Karpas-422 (cell line): ENCODE measurements at regions not wholly inside any gene's neighbourhood (a gene's known extent, or its start where the extent isn't known, plus 50 kb on each side); places are given as distances from the start of the nearest gene placed in this dataset.

Experiments
- DNase-seq: peaks from one replicate; pipeline ENCODE4 v3.0.0-alpha.2; 2015
- H2AFZ ChIP-seq: fragments of 200-600 bp; sonication (generic); 2 replicates; pipeline ENCODE4 v1.6.1; 2014; ENCODE audit warnings: antibody characterized with exemption, low read length, mixed read lengths
- H3K27ac ChIP-seq: fragments of 200-600 bp; sonication (generic); 2 replicates; pipeline ENCODE4 v1.5.1; 2014; ENCODE audit warnings: mild to moderate bottlenecking, low read length, moderate library complexity
- H3K27me3 ChIP-seq: fragments of 200-600 bp; sonication (generic); 2 replicates; pipeline ENCODE4 v1.6.1; 2014; ENCODE audit warnings: low read length, mixed read lengths
- H3K36me3 ChIP-seq: fragments of 200-600 bp; sonication (generic); 2 replicates; pipeline ENCODE4 v1.6.1; 2014; ENCODE audit warnings: low read length, mixed read lengths; ENCODE audit not compliant: insufficient read depth
- H3K4me1 ChIP-seq: fragments of 200-600 bp; sonication (generic); 2 replicates; pipeline ENCODE4 v1.6.1; 2014; ENCODE audit warnings: mild to moderate bottlenecking, low read length, mixed read lengths
- H3K4me2 ChIP-seq: fragments of 200-600 bp; sonication (generic); 2 replicates; pipeline ENCODE4 v1.6.1; 2014; ENCODE audit warnings: low read length, low read depth, mild to moderate bottlenecking; ENCODE audit not compliant: poor library complexity, severe bottlenecking
- H3K4me3 ChIP-seq: fragments of 200-600 bp; sonication (generic); 2 replicates; pipeline ENCODE4 v1.5.1; 2014; ENCODE audit warnings: mild to moderate bottlenecking, antibody characterized with exemption, low read length, mixed read lengths
- H3K79me2 ChIP-seq: fragments of 200-600 bp; sonication (generic); 2 replicates; pipeline ENCODE4 v1.6.1; 2014; ENCODE audit warnings: mild to moderate bottlenecking, low read length, mixed read lengths
- H3K9ac ChIP-seq: fragments of 200-600 bp; sonication (generic); 2 replicates; pipeline ENCODE4 v1.6.0; 2014; ENCODE audit warnings: low read length
- H3K9me2 ChIP-seq: fragments of 200-600 bp; sonication (generic), shearing (Covaris generic); replicated peaks from 2 replicates; pipeline ENCODE4 v1.6.0; 2014; ENCODE audit warnings: mild to moderate bottlenecking, low read length, moderate library complexity; ENCODE audit not compliant: insufficient read depth
- H3K9me3 ChIP-seq: fragments of 300-700, 200-600 bp; sonication (generic); 2 replicates; pipeline ENCODE4 v1.6.1; 2014; ENCODE audit warnings: low read length, mixed read lengths
- H4K20me1 ChIP-seq: fragments of 200-600 bp; sonication (generic); 2 replicates; pipeline ENCODE4 v1.6.1; 2014; ENCODE audit warnings: mild to moderate bottlenecking, antibody characterized with exemption, low read length, low read depth; ENCODE audit not compliant: insufficient read depth

DNA sequence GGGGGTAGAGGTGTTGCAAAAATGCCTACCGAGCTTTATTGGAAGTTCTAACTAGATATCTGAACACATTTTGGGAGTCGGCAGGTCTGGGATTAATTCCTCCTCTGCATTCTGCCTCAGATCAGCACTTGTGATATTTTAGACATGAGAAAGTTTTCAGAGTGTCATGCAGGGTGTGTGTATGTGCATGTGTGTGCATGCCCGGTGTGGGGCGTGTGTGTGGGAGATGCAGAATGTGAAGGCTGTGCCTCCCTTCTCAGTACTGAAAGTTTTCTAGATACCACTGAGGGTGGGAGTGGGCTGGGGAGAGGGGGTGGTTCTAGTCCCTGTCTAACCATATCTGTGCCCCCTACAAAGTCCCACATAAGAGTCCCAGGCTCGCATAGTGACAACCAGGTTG lies 180.0 kb upstream of the NTM start:
- Histone ChIP-seq H3K36me3 (no peaks in the 10 kb centered on the region), H3K4me3 (no peak overlapping the region), H2AFZ (no peak overlapping the region), H3K4me2 (no peak overlapping the region), H3K79me2 (no peaks in the 10 kb centered on the region), H3K4me1 (peaks cover 70% of the 10 kb centered on the region), H3K9me3 (no peaks in the 10 kb centered on the region), H3K27me3 (no peaks in the 10 kb centered on the region), H4K20me1 (no peaks in the 10 kb centered on the region), H3K9ac (no peak overlapping the region), H3K9me2 (no peaks in the 10 kb centered on the region), H3K27ac (no peak overlapping the region)
- DNase-seq = no peak

DNA sequence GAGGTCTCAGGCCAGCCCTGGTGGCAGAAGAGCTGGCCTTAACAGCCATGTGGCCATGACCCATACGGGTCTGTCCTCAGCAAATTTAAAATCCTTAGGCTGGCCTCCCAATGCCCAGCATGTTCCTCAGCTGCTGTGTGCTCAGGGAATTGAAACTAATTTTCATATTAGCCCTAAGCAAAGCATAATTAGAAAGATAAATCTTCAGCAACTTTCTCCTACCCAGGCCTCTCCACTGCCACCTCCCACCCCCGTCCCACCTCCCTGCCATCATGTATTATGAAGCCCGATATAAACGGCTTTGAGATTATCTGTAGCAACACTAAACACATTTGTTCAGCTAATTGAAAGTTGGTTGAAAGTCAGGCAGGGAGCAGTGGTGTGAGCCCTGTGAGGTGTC lies 178.8 kb upstream of the NTM start:
- Histone ChIP-seq H3K36me3 (no peaks in the 10 kb centered on the region), H3K4me2 (no peak overlapping the region), H3K27ac (no peak overlapping the region), H4K20me1 (no peaks in the 10 kb centered on the region), H3K79me2 (no peaks in the 10 kb centered on the region), H3K9ac (no peak overlapping the region; the same call in 1 of the 2 replicates), H3K4me1 (peaks cover 70% of the 10 kb centered on the region), H3K9me2 (no peaks in the 10 kb centered on the region), H3K9me3 (no peaks in the 10 kb centered on the region), H2AFZ (peak overlapping the region; percentile 78), H3K27me3 (no peaks in the 10 kb centered on the region), H3K4me3 (no peak overlapping the region)
- DNase-seq = no peak

DNA sequence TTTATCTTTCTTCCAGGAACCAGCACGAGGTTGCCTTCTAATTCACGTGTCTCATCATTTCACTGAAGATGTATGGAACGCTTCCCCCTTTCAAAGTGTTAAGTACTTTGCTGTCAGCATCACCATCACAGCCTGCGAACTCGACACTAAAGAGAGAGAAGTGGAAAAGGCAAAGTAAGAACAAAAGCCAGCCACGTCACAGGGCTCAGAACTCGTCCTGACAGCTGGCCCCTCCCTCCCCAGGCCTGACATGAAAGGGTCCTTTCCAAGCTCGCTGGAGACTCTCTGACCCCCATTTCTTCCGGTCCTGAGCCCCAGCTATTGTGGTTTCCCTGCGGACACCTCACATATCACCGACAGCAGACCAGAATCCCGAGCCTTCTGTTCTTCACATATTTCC lies 177.8 kb upstream of the NTM start:
- H4K20me1 ChIP-seq = no peaks in the 10 kb centered on the region
- no peaks in the 10 kb centered on the region for H3K27me3 ChIP-seq
- no peak for DNase-seq
- no peak overlapping the region for H3K4me3 ChIP-seq
- no peak overlapping the region for H3K9ac ChIP-seq
- H3K4me2 ChIP-seq = no peak overlapping the region
- no peak overlapping the region; the same call in 1 of the 2 replicates for H2AFZ ChIP-seq
- H3K9me2 ChIP-seq = no peaks in the 10 kb centered on the region
- no peaks in the 10 kb centered on the region for H3K9me3 ChIP-seq
- peaks cover 77% of the 10 kb centered on the region for H3K4me1 ChIP-seq
- no peaks in the 10 kb centered on the region for H3K36me3 ChIP-seq
- no peaks in the 10 kb centered on the region for H3K79me2 ChIP-seq
- H3K27ac ChIP-seq = no peak overlapping the region

DNA sequence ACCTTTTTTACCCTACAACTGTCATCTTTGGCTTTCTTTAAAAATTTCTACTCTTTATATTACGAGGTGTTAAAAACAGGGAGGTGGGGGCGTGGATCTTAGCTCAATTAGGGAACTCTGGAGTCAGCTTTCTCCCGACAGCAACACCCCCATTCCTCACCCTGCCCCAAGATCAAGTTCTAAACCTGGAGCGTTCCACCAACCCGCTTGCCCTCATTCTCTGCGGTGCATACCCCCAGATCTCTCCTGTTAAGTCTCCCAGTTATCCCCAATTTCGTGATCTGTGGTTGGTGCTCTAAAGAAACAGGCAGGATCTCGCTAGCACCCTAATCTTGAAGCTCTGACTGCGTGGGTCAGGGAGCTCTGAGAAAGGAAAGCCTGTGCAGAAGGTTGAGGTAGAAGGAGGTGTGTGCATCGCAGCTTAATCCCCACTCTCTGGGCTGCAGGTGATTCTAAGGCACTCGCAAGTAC lies 177.3 kb upstream of the NTM start:
- Histone ChIP-seq H3K4me1 (peaks cover 81% of the 10 kb centered on the region), H3K9ac (no peak overlapping the region), H3K9me2 (no peaks in the 10 kb centered on the region), H3K4me3 (no peak overlapping the region), H3K27me3 (no peaks in the 10 kb centered on the region), H3K27ac (no peak overlapping the region), H3K36me3 (no peaks in the 10 kb centered on the region), H3K79me2 (no peaks in the 10 kb centered on the region), H4K20me1 (no peaks in the 10 kb centered on the region), H2AFZ (no peak overlapping the region), H3K9me3 (no peaks in the 10 kb centered on the region), H3K4me2 (no peak overlapping the region)
- DNase-seq = no peak

DNA sequence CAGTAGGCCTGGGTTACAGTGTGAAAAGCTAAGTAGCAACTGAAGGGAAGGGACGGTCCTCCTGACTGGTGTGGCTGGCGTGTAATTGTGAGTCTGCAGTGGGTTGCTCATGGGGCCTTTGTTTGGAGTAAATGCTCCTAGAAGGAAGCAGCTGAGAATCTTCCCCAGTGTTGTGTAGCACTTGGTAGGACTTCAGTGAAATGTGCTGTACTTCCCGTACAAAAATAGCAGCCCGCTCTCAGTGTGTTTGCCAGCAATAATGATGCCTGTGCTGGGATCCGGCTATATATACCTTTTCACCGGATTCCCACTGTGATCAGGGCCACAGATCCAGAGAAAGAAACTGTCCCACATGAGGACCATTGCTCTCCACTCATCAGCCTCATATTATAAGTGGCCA lies 175.7 kb upstream of the NTM start:
- Histone ChIP-seq H3K4me3 (peak overlapping the region; percentile 52; the same call in 1 of the 2 replicates), H3K9me3 (no peaks in the 10 kb centered on the region), H3K79me2 (no peaks in the 10 kb centered on the region), H4K20me1 (no peaks in the 10 kb centered on the region), H3K27me3 (no peaks in the 10 kb centered on the region), H3K9ac (peak overlapping the region; percentile 65), H3K4me1 (peaks cover 94% of the 10 kb centered on the region), H3K36me3 (no peaks in the 10 kb centered on the region), H3K9me2 (no peaks in the 10 kb centered on the region), H2AFZ (no peak overlapping the region), H3K4me2 (peak overlapping the region; percentile 82), H3K27ac (peak overlapping the region; percentile 99)
- no peak for DNase-seq

DNA sequence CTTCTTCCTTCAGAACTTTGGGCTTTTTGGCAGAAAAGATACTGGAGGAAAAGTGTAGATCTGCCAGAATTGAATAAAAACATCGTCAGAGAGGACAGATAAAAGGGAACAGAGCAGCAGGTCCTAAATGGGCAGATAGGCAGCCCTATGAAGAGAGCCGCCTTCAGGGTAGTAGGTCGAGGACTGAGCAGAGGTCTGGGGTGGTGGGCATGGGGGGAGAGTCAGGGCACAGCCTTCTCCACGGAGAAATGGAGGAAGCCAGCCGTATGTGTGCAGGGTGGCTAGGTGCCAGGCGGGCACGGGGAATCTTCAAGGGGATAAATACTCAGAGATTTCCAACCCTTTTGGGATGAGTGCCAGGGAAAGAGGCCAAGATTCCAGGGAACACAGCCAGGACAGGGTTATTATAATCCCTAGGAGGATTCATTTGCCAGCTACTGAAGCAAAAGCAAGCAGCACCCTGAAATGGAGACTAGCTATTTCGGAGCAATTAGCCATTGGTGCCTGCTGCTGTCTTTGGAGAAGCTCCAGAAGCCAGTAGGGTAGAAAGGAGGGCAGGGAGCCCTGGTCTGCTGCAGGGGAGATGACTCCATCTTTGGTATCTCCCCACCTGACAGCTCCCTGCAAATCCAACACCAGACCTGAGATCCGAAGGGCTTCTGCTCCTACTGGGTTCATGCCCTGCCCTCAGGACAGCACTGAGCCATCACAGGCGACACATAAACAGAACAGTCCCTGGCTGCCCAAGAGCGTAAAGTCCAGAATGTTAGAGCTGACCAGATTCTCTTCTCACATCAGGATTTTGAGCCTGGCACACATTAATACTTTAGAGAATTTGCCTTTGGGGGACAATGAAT lies 174.5 kb upstream of the NTM start:
- Histone ChIP-seq H3K4me3 (peak overlapping the region; percentile 52), H3K36me3 (no peaks in the 10 kb centered on the region), H3K9ac (peak overlapping the region; percentile 65), H3K9me3 (no peaks in the 10 kb centered on the region), H3K27me3 (no peaks in the 10 kb centered on the region), H3K79me2 (no peaks in the 10 kb centered on the region), H3K4me2 (peak overlapping the region; percentile 82), H2AFZ (no peak overlapping the region), H3K4me1 (peaks cover 99% of the 10 kb centered on the region), H3K27ac (peak overlapping the region; percentile 99), H4K20me1 (no peaks in the 10 kb centered on the region), H3K9me2 (no peaks in the 10 kb centered on the region)
- no peak for DNase-seq

DNA sequence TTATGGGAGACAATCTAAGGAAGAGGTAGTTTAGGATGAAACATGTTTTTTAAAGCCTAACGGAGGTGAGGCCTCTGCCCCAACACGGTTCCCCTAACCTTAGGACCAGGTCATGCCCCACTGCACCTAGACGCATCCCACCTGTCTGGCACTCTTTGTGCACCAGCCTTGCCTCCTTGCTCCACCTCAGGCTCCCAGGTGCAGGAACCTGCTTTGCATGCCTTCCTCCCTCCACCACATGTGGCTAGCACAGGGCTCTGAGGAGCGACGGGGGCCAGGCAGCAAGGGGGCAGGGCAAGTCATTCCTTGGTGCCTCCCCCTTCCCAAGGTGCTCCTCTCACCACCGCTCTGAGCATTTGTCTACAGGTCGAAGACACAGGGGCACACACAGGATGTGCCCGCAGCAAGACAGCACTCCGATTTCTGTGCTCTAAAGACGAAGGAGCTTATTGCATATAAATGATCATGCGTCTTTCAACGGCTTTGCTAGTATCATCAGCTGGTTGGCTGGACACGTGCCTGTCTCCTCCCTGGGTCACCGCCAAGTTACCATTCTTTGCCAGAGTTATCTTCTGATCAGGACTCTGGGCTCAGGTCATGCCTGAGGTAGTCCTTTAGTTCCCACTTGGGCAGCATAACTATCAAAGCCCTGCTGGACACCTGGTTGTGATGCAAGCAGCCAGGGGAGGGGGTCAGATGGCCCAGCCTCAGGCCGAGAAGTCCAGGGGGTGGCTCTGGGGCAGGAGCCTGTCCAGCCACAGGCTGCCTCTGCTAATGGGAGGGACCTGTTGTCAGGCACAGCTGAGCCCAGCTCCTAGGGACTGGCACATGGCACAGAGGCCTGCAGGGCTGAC lies 172.0 kb upstream of the NTM start:
- Histone ChIP-seq H3K36me3 (no peaks in the 10 kb centered on the region), H3K9me3 (no peaks in the 10 kb centered on the region), H3K9ac (peak overlapping the region; percentile 82), H3K4me3 (peak overlapping the region; percentile 64; the same call in 1 of the 2 replicates), H3K79me2 (no peaks in the 10 kb centered on the region), H4K20me1 (no peaks in the 10 kb centered on the region), H3K27me3 (no peaks in the 10 kb centered on the region), H3K4me2 (peak overlapping the region; percentile 76), H3K4me1 (peaks cover 84% of the 10 kb centered on the region), H2AFZ (no peak overlapping the region), H3K27ac (peak overlapping the region; percentile 99), H3K9me2 (no peaks in the 10 kb centered on the region)
- DNase-seq = peak; percentile 93

DNA sequence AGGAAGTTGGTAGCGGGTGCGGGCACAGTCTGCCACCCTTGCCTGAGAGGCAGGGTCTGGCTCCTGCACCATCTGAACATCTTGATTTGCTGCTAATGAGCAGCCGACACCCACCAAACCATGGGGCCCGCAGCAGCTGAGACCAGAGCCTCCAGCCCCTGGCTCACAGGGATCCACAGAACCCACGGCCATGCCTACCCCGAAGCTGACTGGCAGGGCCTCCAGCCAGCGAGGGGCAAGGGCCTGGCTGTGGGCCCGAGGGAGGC lies 171.5 kb upstream of the NTM start:
- no peaks in the 10 kb centered on the region for H3K9me2 ChIP-seq
- H3K27me3 ChIP-seq = no peaks in the 10 kb centered on the region
- peak overlapping the region; percentile 99 for H3K27ac ChIP-seq
- no peak for DNase-seq
- no peaks in the 10 kb centered on the region for H3K9me3 ChIP-seq
- H2AFZ ChIP-seq = no peak overlapping the region
- peak overlapping the region; percentile 40; the same call in 1 of the 2 replicates for H3K4me3 ChIP-seq
- peak overlapping the region; percentile 76 for H3K4me2 ChIP-seq
- H3K4me1 ChIP-seq = peaks cover 82% of the 10 kb centered on the region
- no peaks in the 10 kb centered on the region for H3K79me2 ChIP-seq
- H3K9ac ChIP-seq = peak overlapping the region; percentile 82
- no peaks in the 10 kb centered on the region for H3K36me3 ChIP-seq
- H4K20me1 ChIP-seq = no peaks in the 10 kb centered on the region
